ENCODE measurements at regions not wholly inside any gene's neighbourhood (a gene's known extent, or its start where the extent isn't known, plus 50 kb on each side); places are given as distances from the start of the nearest gene placed in this dataset.

GRCh38 chr11:106228996-106229395 lies 151.5 kb downstream of the AASDHPPT start:
- 100% methylated on average over 1 of the region's 1 CpG for WGBS (ENCODE audit: insufficient coverage)
- no peak overlapping the region for H3K27ac Mint-ChIP-seq
- H3K4me3 ChIP-seq (replicated peaks in 1 of 3; ENCODE audit: low read depth in 2 of 3, low read length in 3 of 3): no peak overlapping the region

GRCh38 chr11:106231591-106231990 lies 154.1 kb downstream of the AASDHPPT start:
- no peaks in the 10 kb centered on the region for H3K27me3 ChIP-seq (ENCODE audit: control insufficient read depth in 2 of 2, insufficient read depth in 2 of 2, low read length in 2 of 2)
- H3K27ac ChIP-seq (ENCODE audit: low read depth in 1 of 2, low read length in 2 of 2): no peak overlapping the region
- H3K9me3 ChIP-seq (replicated peaks in 1 of 2; ENCODE audit: control insufficient read depth in 1 of 2, insufficient read depth in 1 of 2, low read length in 2 of 2): peaks cover 5 to 17% of the 10 kb centered on the region in 2 donors
- no peak for DNase-seq
- intact Hi-C loops (cut with micrococcal nuclease): no loop called here
- H2AFZ ChIP-seq (ENCODE audit: insufficient read depth, low read depth, low read length, poor library complexity, severe bottlenecking): no peak overlapping the region
- H3K4me1 ChIP-seq (ENCODE audit: control insufficient read depth in 1 of 2, insufficient read depth in 2 of 2, low read length in 2 of 2): no peaks in the 10 kb centered on the region
- no peaks in the 10 kb centered on the region for H3K79me2 ChIP-seq (ENCODE audit: insufficient read depth, low read length)
- Mint-ChIP-seq H3K4me1 (no peaks in the 10 kb centered on the region), H3K27ac (no peak overlapping the region), H3K9me3 (peaks cover 0 to 18% (median 9%) of the 10 kb centered on the region in 7 donors), H3K4me3 (no peak overlapping the region), H3K27me3 (ENCODE audit: low read depth in 3 of 3) (no peaks in the 10 kb centered on the region), H3K36me3 (no peaks in the 10 kb centered on the region)
- H3K4me2 ChIP-seq (replicated peaks; ENCODE audit: extremely low read depth, low read length, poor library complexity, severe bottlenecking): no peak overlapping the region
- 80% methylated on average over 1 of the region's 2 CpGs for WGBS (ENCODE audit: insufficient coverage)
- no peak overlapping the region for H3K9ac ChIP-seq (ENCODE audit: insufficient read depth, low read length, poor library complexity, severe bottlenecking)
- no peak for TF ChIP-seq CTCF (IDR thresholded peaks at IDR 0.05)
- H3K4me3 ChIP-seq (replicated peaks in 1 of 3; ENCODE audit: low read depth in 2 of 3, low read length in 3 of 3): no peak overlapping the region
- H3K36me3 ChIP-seq (replicated peaks in 1 of 2; ENCODE audit: control insufficient read depth in 1 of 2, insufficient read depth in 2 of 2, low read length in 2 of 2): no peaks in the 10 kb centered on the region
- H4K20me1 ChIP-seq (ENCODE audit: insufficient read depth, low read length): no peaks in the 10 kb centered on the region

More at GRCh38 chr11:106228996-106229395, 151.5 kb downstream of the AASDHPPT start:
- H2AFZ ChIP-seq (ENCODE audit: insufficient read depth, low read depth, low read length, poor library complexity, severe bottlenecking): no peak overlapping the region
- H3K4me2 ChIP-seq (replicated peaks; ENCODE audit: extremely low read depth, low read length, poor library complexity, severe bottlenecking): no peak overlapping the region
- Mint-ChIP-seq H3K36me3 (no peaks in the 10 kb centered on the region), H3K9me3 (peaks cover 4 to 21% (median 10%) of the 10 kb centered on the region in 7 donors), H3K27me3 (ENCODE audit: low read depth in 3 of 3) (no peaks in the 10 kb centered on the region), H3K4me1 (no peaks in the 10 kb centered on the region), H3K4me3 (no peak overlapping the region)
- intact Hi-C loops (cut with micrococcal nuclease): no loop called here
- no peak for DNase-seq
- H3K27me3 ChIP-seq (ENCODE audit: control insufficient read depth in 2 of 2, insufficient read depth in 2 of 2, low read length in 2 of 2): no peaks in the 10 kb centered on the region
- TF ChIP-seq CTCF (IDR thresholded peaks at IDR 0.05): no peak
- H3K36me3 ChIP-seq (replicated peaks in 1 of 2; ENCODE audit: control insufficient read depth in 1 of 2, insufficient read depth in 2 of 2, low read length in 2 of 2): no peaks in the 10 kb centered on the region
- no peaks in the 10 kb centered on the region for H3K79me2 ChIP-seq (ENCODE audit: insufficient read depth, low read length)
- H3K9ac ChIP-seq (ENCODE audit: insufficient read depth, low read length, poor library complexity, severe bottlenecking): no peak overlapping the region
- no peaks in the 10 kb centered on the region for H4K20me1 ChIP-seq (ENCODE audit: insufficient read depth, low read length)
- H3K9me3 ChIP-seq (replicated peaks in 1 of 2; ENCODE audit: control insufficient read depth in 1 of 2, insufficient read depth in 1 of 2, low read length in 2 of 2): peaks cover 5 to 31% of the 10 kb centered on the region in 2 donors
- no peak overlapping the region for H3K27ac ChIP-seq (ENCODE audit: low read depth in 1 of 2, low read length in 2 of 2)
- H3K4me1 ChIP-seq (ENCODE audit: control insufficient read depth in 1 of 2, insufficient read depth in 2 of 2, low read length in 2 of 2): no peaks in the 10 kb centered on the region
